PC-3 (cell line): ENCODE measurements at regions not wholly inside any gene's neighbourhood (a gene's known extent, or its start where the extent isn't known, plus 50 kb on each side); places are given as distances from the start of the nearest gene placed in this dataset.

Source experiments
- CTCF ChIP-seq: fragments of 300-600 bp; sonication (generic); conservative IDR thresholded peaks from 2 replicates; pipeline ENCODE4 v1.5.1; 2017; ENCODE audit warnings: antibody characterized with exemption, low read depth, mild to moderate bottlenecking, low read length
- EZH2 ChIP-seq: fragments of 300-600 bp; sonication (generic); IDR thresholded peaks from one replicate; pipeline ENCODE4 v1.6.1; 2017; ENCODE audit warnings: antibody characterized with exemption, mild to moderate bottlenecking, low read length; ENCODE audit not compliant: unreplicated experiment

DNA sequence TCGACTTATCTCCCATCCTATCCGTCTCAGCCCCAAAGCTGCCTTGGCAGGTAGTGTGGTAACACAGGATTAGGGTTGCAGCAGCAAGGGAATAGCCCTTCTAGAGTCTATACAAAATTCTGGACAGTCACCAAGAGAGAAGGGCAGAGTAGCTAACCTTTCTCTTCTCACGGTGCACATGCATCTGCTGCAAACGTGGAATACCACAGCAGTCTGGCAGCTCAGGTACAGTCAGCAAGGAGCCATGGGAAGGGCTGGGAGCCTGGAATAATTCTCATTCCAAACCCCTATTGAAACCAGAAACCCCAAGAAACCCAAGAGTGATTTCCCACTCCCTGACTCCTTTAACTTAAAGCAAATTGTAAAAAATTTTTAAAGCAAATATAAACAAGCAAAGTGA is 92.3 kb upstream of the THRB start:
- TF ChIP-seq CTCF (no peak), EZH2 (no peak)
